DOHH2 (cell line): ENCODE measurements at regions not wholly inside any gene's neighbourhood (a gene's known extent, or its start where the extent isn't known, plus 50 kb on each side); places are given as distances from the start of the nearest gene placed in this dataset.

Experiments used
- H3F3A ChIP-seq: fragments of 200-600 bp; sonication (generic), shearing (Covaris generic); 2 replicates; pipeline ENCODE4 v1.6.0; 2016; ENCODE audit warnings: antibody characterized with exemption, mild to moderate bottlenecking; ENCODE audit not compliant: control insufficient read depth, insufficient read depth
- H3K27ac ChIP-seq: fragments of 200-600 bp; sonication (generic); 2 replicates; pipeline ENCODE4 v1.5.1; 2014; ENCODE audit warnings: low read depth, mild to moderate bottlenecking, low read length, moderate library complexity
- H3K27me3 ChIP-seq: fragments of 200-600 bp; sonication (generic); 2 replicates; pipeline ENCODE4 v1.6.1; 2014; ENCODE audit warnings: mild to moderate bottlenecking, low read length, mixed read lengths; ENCODE audit not compliant: control insufficient read depth
- H3K36me3 ChIP-seq: fragments of 200-600 bp; sonication (generic); 2 replicates; pipeline ENCODE4 v1.6.1; 2014; ENCODE audit warnings: mild to moderate bottlenecking, low read length, moderate library complexity, mixed read lengths; ENCODE audit not compliant: control insufficient read depth
- H3K4me1 ChIP-seq: fragments of 200-600 bp; sonication (generic); 2 replicates; pipeline ENCODE4 v1.6.1; 2014; ENCODE audit warnings: mild to moderate bottlenecking, low read length, mixed read lengths; ENCODE audit not compliant: control insufficient read depth
- H3K4me2 ChIP-seq: fragments of 200-600 bp; sonication (generic); 2 replicates; pipeline ENCODE4 v1.6.0; 2014; ENCODE audit warnings: mild to moderate bottlenecking, low read length, moderate library complexity
- H3K4me3 ChIP-seq: fragments of 200-600 bp; sonication (generic); 2 replicates; pipeline ENCODE4 v1.5.1; 2014; ENCODE audit warnings: mild to moderate bottlenecking, low read length, mixed read lengths
- H3K79me2 ChIP-seq: fragments of 200-600 bp; sonication (generic); 2 replicates; pipeline ENCODE4 v1.6.1; 2014; ENCODE audit warnings: mild to moderate bottlenecking, low read length, mixed read lengths; ENCODE audit not compliant: control insufficient read depth
- H3K9me2 ChIP-seq: fragments of 200-600 bp; sonication (generic); replicated peaks from 2 replicates; pipeline ENCODE4 v1.6.1; 2014; ENCODE audit warnings: mild to moderate bottlenecking, low read length, mixed read lengths; ENCODE audit not compliant: control insufficient read depth
- H3K9me3 ChIP-seq: fragments of 200-600 bp; sonication (generic); 2 replicates; pipeline ENCODE4 v1.6.1; 2014; ENCODE audit warnings: antibody characterized with exemption, low read length, mixed read lengths; ENCODE audit not compliant: control insufficient read depth, insufficient read depth
- H4K20me1 ChIP-seq: fragments of 200-600 bp; sonication (generic); 2 replicates; pipeline ENCODE4 v1.6.0; 2014; ENCODE audit warnings: low read depth, mild to moderate bottlenecking, antibody characterized with exemption, low read length, moderate library complexity; ENCODE audit not compliant: control insufficient read depth, insufficient read depth
- EZH2phosphoT487 ChIP-seq: fragments of 200-600 bp; sonication (generic); IDR thresholded peaks from 2 replicates; pipeline ENCODE4 v1.6.1; 2017; ENCODE audit warnings: borderline replicate concordance, mild to moderate bottlenecking, antibody characterized with exemption, low read length, moderate library complexity, mixed read lengths
- TF ChIP-seq, protein P1 (sequence below): fragments of 200-600 bp; sonication (generic); IDR thresholded peaks from one replicate; pipeline ENCODE4 v1.5.1; 2014; ENCODE audit warnings: antibody characterized with exemption, mild to moderate bottlenecking, low read depth, low read length; ENCODE audit not compliant: poor library complexity, severe bottlenecking

DNA sequence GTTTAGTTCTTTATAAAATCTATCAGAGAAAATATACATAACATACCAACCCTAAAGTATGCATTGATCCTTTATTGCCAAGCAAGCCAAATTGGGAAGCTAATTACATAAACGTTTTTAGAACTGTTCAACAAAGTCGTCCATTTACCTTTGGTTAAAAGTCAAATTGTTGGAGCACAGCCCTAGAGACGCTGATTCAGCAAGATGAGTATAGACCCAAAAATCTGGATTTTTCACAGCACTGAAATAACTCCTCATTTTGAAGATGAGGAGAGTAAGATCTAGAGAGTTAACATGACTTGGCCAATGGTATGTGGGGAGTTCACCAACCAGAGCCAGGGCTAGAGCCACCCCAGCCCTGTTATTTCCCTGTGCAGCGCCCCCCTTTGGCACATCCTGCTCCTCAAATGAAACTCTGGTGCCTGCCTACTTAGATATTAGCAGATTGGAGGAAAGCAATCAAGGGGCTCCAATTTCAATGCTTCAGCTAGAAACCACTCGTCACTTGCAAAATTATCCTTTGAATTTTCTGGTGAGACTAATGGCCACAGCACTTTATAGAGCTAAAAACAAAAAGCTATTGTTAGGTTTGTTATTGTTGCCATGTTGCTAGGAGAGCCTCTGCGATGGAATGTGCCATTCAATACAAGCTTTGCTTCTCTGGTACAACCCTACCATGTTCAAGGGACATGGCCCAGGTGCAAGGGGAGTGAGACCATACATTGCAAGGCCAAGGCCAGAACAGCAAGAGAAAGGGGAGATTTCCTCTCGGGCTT lies 132.6 kb upstream of the ZEB1 start:
- Histone ChIP-seq H3F3A (no peaks in the 10 kb centered on the region), H3K9me2 (no peaks in the 10 kb centered on the region), H3K4me1 (no peaks in the 10 kb centered on the region), H3K4me3 (no peak overlapping the region), H3K4me2 (no peak overlapping the region), H3K79me2 (no peaks in the 10 kb centered on the region), H4K20me1 (no peaks in the 10 kb centered on the region), H3K9me3 (no peaks in the 10 kb centered on the region), H3K27ac (no peak overlapping the region), H3K27me3 (no peaks in the 10 kb centered on the region), H3K36me3 (no peaks in the 10 kb centered on the region)
- TF ChIP-seq EZH2phosphoT487 = no peak
- TF ChIP-seq, protein P1, sequence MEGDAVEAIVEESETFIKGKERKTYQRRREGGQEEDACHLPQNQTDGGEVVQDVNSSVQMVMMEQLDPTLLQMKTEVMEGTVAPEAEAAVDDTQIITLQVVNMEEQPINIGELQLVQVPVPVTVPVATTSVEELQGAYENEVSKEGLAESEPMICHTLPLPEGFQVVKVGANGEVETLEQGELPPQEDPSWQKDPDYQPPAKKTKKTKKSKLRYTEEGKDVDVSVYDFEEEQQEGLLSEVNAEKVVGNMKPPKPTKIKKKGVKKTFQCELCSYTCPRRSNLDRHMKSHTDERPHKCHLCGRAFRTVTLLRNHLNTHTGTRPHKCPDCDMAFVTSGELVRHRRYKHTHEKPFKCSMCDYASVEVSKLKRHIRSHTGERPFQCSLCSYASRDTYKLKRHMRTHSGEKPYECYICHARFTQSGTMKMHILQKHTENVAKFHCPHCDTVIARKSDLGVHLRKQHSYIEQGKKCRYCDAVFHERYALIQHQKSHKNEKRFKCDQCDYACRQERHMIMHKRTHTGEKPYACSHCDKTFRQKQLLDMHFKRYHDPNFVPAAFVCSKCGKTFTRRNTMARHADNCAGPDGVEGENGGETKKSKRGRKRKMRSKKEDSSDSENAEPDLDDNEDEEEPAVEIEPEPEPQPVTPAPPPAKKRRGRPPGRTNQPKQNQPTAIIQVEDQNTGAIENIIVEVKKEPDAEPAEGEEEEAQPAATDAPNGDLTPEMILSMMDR = no peak

DNA sequence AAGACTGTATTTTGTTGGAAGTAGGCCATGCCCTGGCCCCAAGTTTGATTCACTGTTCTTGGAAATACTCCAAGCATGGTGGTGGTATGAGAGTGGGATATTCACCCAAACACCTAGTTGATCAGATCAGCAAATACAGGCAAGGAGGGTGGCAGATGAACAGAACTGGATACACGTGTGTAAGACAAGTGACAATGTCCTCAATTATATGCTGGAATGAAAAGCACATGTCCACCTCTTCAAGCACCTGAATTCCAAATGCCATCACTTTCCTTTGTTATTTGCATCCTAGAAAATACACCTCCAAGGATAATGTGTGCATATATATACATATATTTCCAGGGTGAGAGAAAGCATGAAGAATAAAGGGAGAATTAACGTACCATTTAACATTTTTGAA lies 131.8 kb upstream of the ZEB1 start:
- Histone ChIP-seq H3F3A (no peaks in the 10 kb centered on the region), H3K9me2 (no peaks in the 10 kb centered on the region), H4K20me1 (no peaks in the 10 kb centered on the region), H3K4me1 (no peaks in the 10 kb centered on the region), H3K4me2 (no peak overlapping the region), H3K4me3 (no peak overlapping the region), H3K27ac (no peak overlapping the region), H3K9me3 (no peaks in the 10 kb centered on the region), H3K27me3 (no peaks in the 10 kb centered on the region), H3K79me2 (no peaks in the 10 kb centered on the region), H3K36me3 (no peaks in the 10 kb centered on the region)
- TF ChIP-seq, protein P1 = no peak
- TF ChIP-seq EZH2phosphoT487 = no peak

DNA sequence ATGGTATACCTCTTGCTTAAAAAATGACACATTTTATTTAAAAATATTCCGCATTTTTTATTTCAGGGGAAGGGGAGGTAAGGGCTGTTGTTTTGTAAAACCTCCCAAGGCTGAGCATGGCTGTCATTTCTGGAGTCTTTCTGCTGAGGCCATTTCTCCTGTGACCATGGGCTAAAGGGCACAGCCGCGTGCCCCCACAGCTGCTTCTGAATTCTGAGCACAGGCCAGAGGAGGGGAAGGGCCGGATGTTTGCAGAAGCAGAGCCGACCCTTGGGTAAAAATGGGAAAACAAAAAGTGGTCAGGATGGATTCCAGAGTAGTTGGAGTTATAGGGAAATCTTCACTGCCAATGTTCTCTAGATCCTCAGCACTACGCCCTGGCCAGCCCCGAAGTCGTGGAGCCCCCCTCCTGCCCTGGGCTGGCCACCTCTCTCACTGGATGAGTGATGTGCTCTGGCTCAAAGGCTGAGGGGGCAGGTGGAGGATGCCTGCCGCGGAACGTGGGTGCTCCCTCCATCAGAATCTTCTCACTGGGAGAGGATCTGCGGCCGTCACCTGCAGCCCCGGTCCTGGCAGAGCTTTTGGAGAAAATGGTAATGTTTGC lies 131.3 kb upstream of the ZEB1 start:
- no peaks in the 10 kb centered on the region for H3K79me2 ChIP-seq
- H3K27ac ChIP-seq = no peak overlapping the region
- H3K36me3 ChIP-seq = no peaks in the 10 kb centered on the region
- H3K27me3 ChIP-seq = no peaks in the 10 kb centered on the region
- no peak for TF ChIP-seq EZH2phosphoT487
- no peaks in the 10 kb centered on the region for H3K9me3 ChIP-seq
- no peaks in the 10 kb centered on the region for H3K4me1 ChIP-seq
- H3K4me2 ChIP-seq = no peak overlapping the region
- H4K20me1 ChIP-seq = no peaks in the 10 kb centered on the region
- H3F3A ChIP-seq = no peaks in the 10 kb centered on the region
- H3K4me3 ChIP-seq = no peak overlapping the region
- no peaks in the 10 kb centered on the region for H3K9me2 ChIP-seq

DNA sequence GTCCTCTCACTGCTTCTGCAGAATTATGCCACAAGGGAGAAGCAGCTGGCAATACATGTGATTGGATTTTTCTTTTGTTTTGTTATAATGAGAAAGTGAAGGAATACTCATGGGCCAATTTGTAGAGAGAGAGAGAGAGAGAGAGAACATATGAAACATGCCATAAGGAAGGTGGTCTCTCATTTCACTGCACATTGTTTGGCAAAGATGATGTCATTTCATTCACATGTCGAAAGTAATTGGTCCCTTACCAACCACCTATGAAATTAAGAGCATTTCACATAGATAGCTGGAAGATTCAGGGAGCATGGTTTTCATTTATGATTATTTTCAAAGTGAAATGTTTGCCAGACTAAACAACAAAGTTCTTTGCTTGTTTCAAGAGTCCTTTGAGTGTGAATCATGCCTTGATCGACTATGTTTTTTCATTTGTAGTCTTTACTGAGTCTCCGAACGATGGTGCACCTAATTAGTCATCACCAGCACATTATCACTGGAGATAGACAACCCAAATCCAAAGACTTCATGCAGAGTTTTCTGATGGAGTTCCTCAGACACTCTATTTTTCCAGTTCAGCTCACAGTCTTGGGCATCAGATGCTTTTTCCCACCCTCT lies 130.1 kb upstream of the ZEB1 start:
- Histone ChIP-seq H3K9me3 (no peaks in the 10 kb centered on the region), H3K79me2 (no peaks in the 10 kb centered on the region), H3K36me3 (no peaks in the 10 kb centered on the region), H3K27ac (no peak overlapping the region), H3F3A (no peaks in the 10 kb centered on the region), H3K9me2 (no peaks in the 10 kb centered on the region), H3K4me2 (no peak overlapping the region), H3K27me3 (no peaks in the 10 kb centered on the region), H4K20me1 (no peaks in the 10 kb centered on the region), H3K4me3 (no peak overlapping the region), H3K4me1 (no peaks in the 10 kb centered on the region)
- TF ChIP-seq, protein P1 = no peak
- no peak for TF ChIP-seq EZH2phosphoT487
